Tibial nerve (tissue), 4 donors: ENCODE measurements at regions not wholly inside any gene's neighbourhood (a gene's known extent, or its start where the extent isn't known, plus 50 kb on each side); places are given as distances from the start of the nearest gene placed in this dataset.

Experiments
- DNase-seq, 2 donors: peaks; one replicate each; pipeline ENCODE4 v3.0.0-alpha.2; 2019; ENCODE audit warnings: low spot score in 2 of 2
- H3K27ac ChIP-seq, 4 donors: fragments of 200-600 bp; sonication (generic) in 3 of 4; one replicate each; pipeline ENCODE4 v1.5.1; 2017 to 2019; ENCODE audit warnings: mild to moderate bottlenecking in 1 of 4
- H3K27me3 ChIP-seq, 2 donors: fragments of 200-600 bp; sonication (generic) in 1 of 2; one replicate each; pipeline versions ENCODE4 v1.5.1 to v1.6.0; 2017 to 2019
- H3K36me3 ChIP-seq, 3 donors: fragments of 200-600 bp; sonication (generic); one replicate each; pipeline ENCODE4 v1.5.1; 2018 to 2019
- H3K4me1 ChIP-seq, 4 donors: fragments of 200-600 bp; sonication (generic) in 3 of 4; one replicate each; pipeline ENCODE4 v1.5.1; 2017 to 2019
- H3K4me3 ChIP-seq, 4 donors: fragments of 200-600 bp; sonication (generic) in 3 of 4; one replicate each; pipeline ENCODE4 v1.5.1; 2017 to 2019; ENCODE audit warnings: mild to moderate bottlenecking in 1 of 4, moderate library complexity in 1 of 4
- H3K9me3 ChIP-seq, 4 donors: fragments of 200-600 bp; sonication (generic) in 3 of 4; one replicate each; pipeline ENCODE4 v1.5.1; 2017 to 2019
- CTCF ChIP-seq, 5 experiments: fragments of 200-600 bp in 3 of 5; fragments of 450-650 bp in 2 of 5; sonication (generic) in 3 of 5; IDR thresholded peaks; one replicate each; pipeline ENCODE4 v1.5.1; 2016 to 2019; ENCODE audit warnings: antibody characterized with exemption in 5 of 5, mild to moderate bottlenecking in 3 of 5, moderate library complexity in 2 of 5
- EP300 ChIP-seq, 2 donors: sonication (generic); formaldehyde crosslinking; IDR thresholded peaks; one replicate each; pipeline ENCODE4 v1.6.1; 2017; ENCODE audit warnings: antibody characterized with exemption in 2 of 2, mild to moderate bottlenecking in 1 of 2
- POLR2A ChIP-seq, 2 donors: fragments of 450-650 bp; IDR thresholded peaks; one replicate each; pipeline ENCODE4 v1.6.1; 2017; ENCODE audit warnings: antibody characterized with exemption in 2 of 2, mild to moderate bottlenecking in 2 of 2, moderate library complexity in 2 of 2
- whole genome bisulfite sequencing, 2 donors: methylation state at CpG; one replicate each; pipeline ENCODE4 v1.1.5; 2018; 5-methylcytosine and 5-hydroxymethylcytosine counted together

DNA sequence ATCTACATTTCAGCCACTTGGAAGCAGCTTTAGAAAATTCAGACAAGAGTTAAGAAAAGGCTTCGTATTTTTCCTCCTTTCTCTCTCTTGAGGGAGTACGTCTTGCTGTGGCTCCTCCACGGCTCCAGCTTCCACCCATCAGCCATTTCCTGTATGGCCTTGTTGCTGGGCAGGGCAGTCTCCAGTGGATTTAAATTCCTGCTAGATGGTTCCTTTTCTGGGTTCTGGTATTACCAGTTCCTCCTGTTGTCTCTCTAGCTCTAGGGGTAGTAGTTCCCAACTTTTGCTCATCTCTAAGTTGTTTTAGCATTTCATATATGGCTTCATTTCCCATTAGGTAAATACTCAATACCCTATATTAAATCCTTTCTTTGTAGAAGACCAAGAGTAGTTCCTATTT, 1098.3 kb downstream of the ADGRL2 start:
- TF ChIP-seq EP300 (IDR thresholded peaks at IDR 0.05) (no peak), POLR2A (IDR thresholded peaks at IDR 0.05) (no peak), CTCF (IDR thresholded peaks at IDR 0.05) (no peak)
- Histone ChIP-seq H3K36me3 (no peaks in the 10 kb centered on the region), H3K4me3 (no peak overlapping the region), H3K9me3 (no peaks in the 10 kb centered on the region), H3K27ac (no peak overlapping the region), H3K4me1 (no peaks in the 10 kb centered on the region), H3K27me3 (no peaks in the 10 kb centered on the region)
- no peak for DNase-seq
- 76 to 81% methylated on average over 3 of the region's 3 CpGs for WGBS, 2 donors

- no peak overlapping the region for H3K27ac ChIP-seq
- no peaks in the 10 kb centered on the region for H3K9me3 ChIP-seq
- no peak overlapping the region for H3K4me3 ChIP-seq
- H3K4me1 ChIP-seq = no peaks in the 10 kb centered on the region
- WGBS, 2 donors = 77 to 84% methylated on average over 1 of the region's 1 CpG
- no peak for DNase-seq
- H3K36me3 ChIP-seq = no peaks in the 10 kb centered on the region
- H3K27me3 ChIP-seq = no peaks in the 10 kb centered on the region
- TF ChIP-seq POLR2A (IDR thresholded peaks at IDR 0.05) (no peak), EP300 (IDR thresholded peaks at IDR 0.05) (no peak), CTCF (IDR thresholded peaks at IDR 0.05) (no peak)
These were observed 1096.8 kb downstream of the ADGRL2 start for GRCh38 chr1:82897549-82897948.

- no peak for DNase-seq
- no peak overlapping the region for H3K27ac ChIP-seq
- H3K36me3 ChIP-seq = no peaks in the 10 kb centered on the region
- no peaks in the 10 kb centered on the region for H3K9me3 ChIP-seq
- H3K27me3 ChIP-seq = no peaks in the 10 kb centered on the region
- TF ChIP-seq POLR2A (IDR thresholded peaks at IDR 0.05) (no peak), EP300 (IDR thresholded peaks at IDR 0.05) (no peak), CTCF (IDR thresholded peaks at IDR 0.05) (no peak)
- H3K4me3 ChIP-seq = no peak overlapping the region
- no peaks in the 10 kb centered on the region for H3K4me1 ChIP-seq
These were observed 1095.3 kb downstream of the ADGRL2 start for GRCh38 chr1:82896036-82896435.

- WGBS, 2 donors = 72 to 95% methylated on average over 3 of the region's 3 CpGs
- Histone ChIP-seq H3K36me3 (no peaks in the 10 kb centered on the region), H3K9me3 (no peaks in the 10 kb centered on the region), H3K4me3 (no peak overlapping the region), H3K27ac (no peak overlapping the region), H3K27me3 (no peaks in the 10 kb centered on the region), H3K4me1 (no peaks in the 10 kb centered on the region)
- TF ChIP-seq CTCF (IDR thresholded peaks at IDR 0.05) (no peak), POLR2A (IDR thresholded peaks at IDR 0.05) (no peak), EP300 (IDR thresholded peaks at IDR 0.05) (no peak)
- no peak for DNase-seq
These were observed 1093.9 kb downstream of the ADGRL2 start for GRCh38 chr1:82894635-82895034.

DNA sequence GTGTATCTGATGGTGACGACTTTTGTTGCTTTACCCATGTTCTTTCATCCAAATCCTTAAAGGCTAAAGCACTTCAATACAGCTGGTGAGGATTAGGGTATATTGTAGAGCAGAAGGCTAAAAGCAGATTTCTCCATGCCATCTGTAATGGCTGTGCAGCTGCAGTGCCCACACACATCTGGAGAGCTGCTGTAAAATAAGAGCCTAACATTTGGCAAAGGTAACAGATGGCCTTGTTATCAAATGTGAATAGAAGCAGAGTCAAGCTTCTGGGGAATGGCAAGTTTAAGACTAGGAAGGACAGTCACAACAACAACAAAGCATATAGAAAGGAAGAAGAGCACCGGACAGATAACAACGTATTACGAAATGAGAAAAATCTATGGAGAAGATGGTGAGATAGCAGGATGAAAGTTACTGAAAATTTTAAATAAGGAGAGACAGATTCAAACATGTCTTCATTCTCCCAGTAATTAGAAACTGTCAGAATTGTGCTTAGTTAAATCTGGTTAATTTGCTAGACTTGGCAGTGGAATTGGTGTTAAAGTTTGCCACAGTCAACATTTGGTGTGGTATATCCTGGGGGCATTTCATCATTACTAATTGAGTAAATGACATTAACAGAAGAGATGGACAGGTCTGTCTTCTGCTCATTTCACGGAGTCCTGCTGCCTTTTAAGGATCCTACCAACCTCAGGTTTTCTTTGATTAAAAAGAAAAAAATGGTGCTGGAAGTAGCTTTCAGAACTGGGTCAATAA, 1093.2 kb downstream of the ADGRL2 start:
- no peak overlapping the region for H3K4me3 ChIP-seq
- H3K4me1 ChIP-seq = no peaks in the 10 kb centered on the region
- H3K27ac ChIP-seq = no peak overlapping the region
- TF ChIP-seq CTCF (IDR thresholded peaks at IDR 0.05) (no peak), EP300 (IDR thresholded peaks at IDR 0.05) (no peak), POLR2A (IDR thresholded peaks at IDR 0.05) (no peak)
- no peaks in the 10 kb centered on the region for H3K27me3 ChIP-seq
- WGBS, 2 donors = 94 to 95% methylated on average over 5 of the region's 5 CpGs
- H3K36me3 ChIP-seq = no peaks in the 10 kb centered on the region
- no peaks in the 10 kb centered on the region for H3K9me3 ChIP-seq
- no peak for DNase-seq
